GDM1 (cell line): ENCODE measurements at regions not wholly inside any gene's neighbourhood (a gene's known extent, or its start where the extent isn't known, plus 50 kb on each side); places are given as distances from the start of the nearest gene placed in this dataset.
"Not testable (repeated sequence)": the region's sequence is repeated elsewhere in the genome, so short reads cannot be mapped to it uniquely, and the experiment has no call there.

ENCODE experiments used
- DNase-seq: peaks from one replicate; lab custom pipeline; 2025; lab: John Stamatoyannopoulos, UW

DNA sequence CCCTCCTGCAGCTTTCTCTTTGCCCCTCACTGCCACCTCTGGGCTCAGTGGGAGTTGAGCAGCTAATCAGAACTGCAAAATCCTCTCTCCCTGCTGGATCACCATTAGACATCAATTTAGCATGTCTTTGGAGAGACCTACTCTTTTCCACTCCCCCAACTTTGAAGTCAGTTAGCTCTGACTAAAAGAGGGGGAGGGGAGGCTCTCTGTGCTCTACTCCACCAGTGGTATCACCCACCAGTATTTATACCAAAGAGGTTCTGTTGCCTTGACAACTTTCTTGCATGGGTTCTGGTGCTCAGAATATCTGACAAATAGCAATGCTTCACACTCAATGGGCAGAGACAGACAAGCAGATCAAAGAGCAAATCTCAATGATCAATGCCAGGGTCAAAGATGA lies 146.2 kb upstream of the ROPN1 start:
- no peak for DNase-seq

DNA sequence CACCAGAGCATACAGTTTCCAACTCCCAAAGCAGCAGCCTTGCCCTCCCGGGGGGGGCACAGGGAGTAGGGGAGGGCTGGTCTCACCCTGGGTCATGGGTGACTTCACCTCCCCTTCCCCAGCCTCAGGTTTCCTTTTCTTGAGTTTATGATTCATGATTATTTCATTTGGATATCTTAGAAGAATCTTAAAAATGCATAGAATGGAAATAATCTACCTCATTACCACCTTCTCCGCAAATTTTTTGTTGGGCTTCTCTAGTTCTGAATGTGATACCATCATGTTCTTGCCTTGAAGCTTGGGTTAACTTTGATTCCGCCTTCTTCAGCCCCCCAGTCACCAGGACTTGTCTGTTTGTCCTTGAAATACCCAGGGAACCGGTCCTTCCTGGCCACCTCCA lies 148.8 kb upstream of the ROPN1 start:
- no peak for DNase-seq

DNA sequence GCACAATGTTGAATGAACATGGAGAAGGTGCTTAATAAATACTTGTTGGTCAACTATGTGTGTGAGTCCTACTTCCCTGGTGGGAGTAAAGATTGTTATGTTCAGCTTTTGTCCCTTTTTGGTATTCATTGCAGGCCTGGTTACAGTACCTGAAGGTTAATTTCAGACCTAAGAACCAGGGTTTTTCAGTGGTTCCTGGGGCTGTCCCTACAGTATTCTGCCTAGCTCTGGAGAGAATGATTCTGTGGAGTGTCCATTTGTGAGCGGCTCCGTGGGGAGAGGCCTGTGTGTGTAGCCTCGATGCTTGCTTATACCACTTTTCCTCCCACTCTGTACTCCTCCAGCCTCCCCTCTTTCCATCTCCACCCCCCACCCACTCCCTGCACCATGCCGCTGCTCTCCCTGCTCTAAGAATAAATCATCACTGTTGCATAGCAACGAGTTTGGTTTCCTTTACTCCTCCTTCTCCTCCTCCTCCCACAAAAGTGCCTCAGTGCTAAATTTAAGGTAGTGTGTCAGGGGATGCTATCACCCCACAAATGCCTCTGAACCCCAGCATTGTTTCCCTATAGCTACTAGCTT lies 150.6 kb upstream of the ROPN1 start:
- no peak for DNase-seq

DNA sequence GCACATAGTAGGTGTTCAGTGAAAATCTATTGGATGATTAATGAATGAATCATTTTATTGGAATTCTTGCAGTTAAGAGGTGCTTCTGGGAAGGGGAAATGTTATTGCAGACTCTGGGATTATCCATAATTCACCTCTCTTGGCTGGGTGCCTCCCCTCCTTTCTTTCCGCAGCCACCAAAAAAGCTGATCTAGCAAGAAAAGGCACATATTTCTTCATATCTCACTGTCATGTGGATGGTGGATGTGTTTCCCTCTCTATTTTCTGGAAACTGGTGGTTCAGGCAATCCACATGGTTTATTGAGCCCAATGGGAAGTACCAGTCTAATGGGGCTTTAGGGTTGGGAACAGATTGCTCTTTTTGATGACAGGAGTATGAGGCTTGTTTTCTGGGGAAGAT lies 151.1 kb upstream of the ROPN1 start:
- no peak for DNase-seq

DNA sequence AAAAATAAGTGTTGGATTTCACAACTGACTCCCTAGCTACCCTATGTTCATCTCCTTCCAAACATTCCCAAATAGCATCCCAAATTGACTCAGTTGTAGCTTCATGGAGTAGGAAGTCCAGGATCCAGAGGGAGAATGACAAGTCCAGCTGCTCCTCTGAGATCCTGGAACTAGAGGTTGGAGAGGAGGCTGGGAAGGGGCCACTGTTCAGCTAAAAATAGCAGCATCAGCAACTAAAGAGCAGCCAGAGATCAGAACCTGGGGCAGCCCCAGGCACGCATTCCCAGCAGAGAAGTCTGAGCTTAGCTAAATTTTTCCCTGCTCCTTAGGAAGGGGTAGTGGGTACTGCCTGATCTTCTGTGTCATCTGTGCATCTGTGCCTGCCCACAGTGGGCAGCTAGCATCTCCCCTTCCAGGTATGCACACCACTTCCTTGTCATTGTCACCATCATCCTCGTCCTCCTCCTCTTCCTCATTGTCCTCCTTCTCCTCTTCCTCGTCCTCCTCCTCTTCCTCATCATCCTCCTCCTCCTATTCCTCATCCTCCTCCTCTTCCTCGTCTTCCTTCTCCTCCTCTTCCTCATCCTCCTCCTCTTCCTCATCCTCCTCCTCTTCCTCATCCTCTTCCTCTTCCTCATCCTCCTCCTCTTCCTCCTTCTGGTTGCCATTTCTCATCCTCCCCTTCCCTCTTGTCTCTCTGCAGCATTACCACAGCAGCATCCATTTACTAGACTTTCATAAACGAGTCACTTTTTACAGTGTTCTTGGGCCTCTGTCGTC lies 152.3 kb upstream of the ROPN1 start:
- no peak for DNase-seq

DNA sequence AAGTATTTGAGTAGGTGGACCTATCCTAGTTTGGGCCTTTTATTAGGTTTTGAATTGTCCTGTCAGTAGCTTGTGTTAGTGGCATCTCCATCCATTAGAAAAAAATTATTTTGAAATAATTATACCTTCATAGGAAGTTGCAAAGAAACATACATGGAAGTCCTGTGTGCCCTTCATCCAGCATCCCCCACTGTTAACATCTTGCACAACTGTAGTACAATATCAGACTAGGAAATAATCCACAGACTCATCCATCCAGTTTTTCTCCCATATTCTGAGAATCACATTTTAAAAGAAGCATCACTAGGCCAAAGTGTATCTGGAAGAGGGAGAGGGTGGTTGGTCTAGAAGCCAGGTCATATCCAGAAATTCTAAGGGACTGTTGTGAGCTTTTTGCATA lies 155.5 kb upstream of the ROPN1 start:
- DNase-seq: no peak

DNA sequence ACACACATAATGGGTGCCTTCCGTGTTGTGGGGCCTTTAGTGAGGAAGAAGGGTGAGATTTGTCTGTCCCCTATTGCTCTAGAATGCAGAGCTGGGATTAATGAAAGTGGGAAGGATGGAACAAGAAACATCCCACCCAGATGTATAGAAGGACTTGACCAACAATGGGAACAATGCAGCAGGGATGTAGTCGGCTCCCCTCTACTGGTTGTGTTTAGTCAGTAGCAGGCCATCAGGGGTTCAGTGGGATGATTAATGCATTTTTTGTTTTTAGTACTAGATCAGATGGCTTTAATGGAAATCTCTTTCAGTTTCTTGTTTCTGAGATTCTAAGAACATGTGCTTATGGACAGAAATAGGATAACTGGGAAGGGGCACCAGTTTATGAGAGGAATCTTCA lies 156.0 kb upstream of the ROPN1 start:
- no peak for DNase-seq

DNA sequence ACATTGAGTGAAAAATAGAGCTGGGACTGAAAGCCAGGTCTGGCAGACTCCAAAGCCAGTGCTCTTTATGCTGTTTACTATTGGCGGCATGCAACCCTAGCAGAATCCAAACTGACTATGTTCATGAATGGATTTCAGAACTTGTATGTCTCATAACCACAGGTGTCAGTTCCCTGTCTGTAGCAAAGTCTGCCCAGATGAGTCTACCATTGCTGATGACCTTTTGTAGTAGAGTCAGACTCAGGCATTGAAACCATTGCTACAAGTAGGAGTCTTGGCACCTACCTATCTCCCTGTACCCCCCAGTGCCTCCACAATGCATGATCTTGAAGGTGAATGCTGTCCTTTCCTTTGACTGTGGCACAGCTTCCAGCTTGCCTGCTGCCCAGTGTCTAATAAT lies 157.2 kb upstream of the ROPN1 start:
- DNase-seq: no peak

DNA sequence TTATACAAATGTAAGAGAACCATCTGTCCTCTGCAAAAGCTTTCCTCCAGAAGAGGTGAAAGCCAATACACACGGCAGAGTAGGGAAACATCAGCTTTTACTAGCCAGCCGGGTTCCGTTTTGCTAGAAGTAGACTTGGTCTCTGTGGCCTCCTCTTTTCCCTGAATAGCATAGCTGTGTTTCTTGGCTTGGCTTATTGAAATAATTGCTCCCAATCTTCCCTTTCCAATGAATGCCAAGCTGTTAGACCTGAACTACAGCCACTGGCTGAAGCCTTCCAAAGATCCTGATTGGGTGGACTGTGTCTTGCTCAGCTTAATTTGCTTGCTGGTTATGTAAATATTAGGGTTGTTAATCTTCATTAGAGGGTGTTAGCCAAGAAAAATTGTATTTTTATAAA lies 157.8 kb upstream of the ROPN1 start:
- no peak for DNase-seq

DNA sequence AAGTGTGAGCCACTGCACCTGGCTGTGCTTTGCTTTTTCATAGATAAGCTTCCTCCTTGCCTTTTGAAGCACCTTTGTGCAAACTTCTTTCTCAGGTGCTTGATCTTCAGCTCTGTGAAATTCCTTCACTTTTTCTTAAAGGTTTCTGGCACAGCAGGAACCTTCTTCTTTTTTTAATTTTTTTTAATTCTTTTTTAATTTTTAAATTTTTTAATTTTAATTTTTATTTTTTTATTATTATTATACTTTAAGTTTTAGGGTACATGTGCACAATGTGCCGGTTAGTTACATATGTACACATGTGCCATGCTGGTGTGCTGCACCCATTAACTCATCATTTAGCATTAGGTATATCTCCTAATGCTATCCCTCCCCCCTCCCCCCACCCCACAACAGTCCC lies 161.0 kb upstream of the ROPN1 start:
- not testable (repeated sequence) for DNase-seq

DNA sequence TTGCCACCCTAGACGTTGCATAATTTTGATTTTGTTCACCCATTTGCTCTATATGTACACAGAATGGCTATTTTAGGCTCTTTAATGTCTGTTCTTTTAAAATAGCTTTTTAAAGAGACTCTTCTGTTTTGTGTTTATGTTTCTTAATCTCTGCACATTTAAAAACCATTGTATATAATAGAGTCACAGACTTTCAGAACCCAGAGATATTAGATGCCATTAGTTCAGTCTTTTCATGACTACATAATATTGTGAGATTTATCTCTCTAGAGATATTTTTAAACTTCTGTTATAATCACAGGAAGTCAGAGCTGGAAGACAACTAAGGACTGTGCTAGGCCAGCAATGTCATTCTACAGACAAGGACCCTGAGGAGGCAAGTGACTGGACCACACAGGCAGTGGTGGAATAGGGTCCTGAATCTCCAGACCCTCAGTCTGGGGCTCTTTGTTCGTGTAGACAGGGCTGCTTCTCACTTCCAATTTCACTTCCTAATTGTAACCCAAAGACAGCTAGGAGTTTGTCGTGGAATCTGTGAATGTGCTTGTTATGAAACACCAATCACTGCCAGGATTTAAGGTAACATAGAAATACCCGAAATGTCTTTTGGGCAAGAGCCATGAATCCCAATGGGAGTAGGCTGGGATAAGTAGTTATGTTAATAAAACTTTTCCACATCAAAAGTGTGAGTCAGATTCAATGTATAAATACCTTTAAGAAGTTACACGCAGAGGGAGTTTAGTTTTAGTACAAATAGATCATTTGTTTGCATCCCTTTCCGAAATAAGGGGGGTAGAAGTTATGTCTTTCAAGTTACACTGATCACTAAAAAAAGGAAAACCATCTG lies 165.2 kb upstream of the ROPN1 start:
- DNase-seq: no peak

DNA sequence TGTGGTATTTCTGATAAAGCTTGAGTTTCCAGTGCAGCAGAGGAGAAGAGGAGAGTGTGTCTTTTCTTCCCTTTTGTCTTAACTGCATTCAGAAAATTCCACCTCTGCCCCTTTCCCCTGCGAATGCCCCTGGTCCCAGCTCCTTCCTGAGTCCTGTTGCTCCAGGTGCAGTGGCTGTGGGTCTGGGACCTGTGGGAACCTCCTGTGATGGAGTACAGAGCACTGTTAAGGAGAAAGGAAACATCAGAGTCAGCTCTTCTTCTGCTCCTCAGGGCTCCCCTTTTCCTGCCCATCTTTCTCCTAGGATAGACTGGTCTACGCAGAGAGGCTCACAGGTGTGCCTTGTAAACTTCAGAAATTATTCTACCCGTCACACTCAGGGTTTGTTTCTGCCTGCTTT lies 165.8 kb upstream of the ROPN1 start:
- no peak for DNase-seq

DNA sequence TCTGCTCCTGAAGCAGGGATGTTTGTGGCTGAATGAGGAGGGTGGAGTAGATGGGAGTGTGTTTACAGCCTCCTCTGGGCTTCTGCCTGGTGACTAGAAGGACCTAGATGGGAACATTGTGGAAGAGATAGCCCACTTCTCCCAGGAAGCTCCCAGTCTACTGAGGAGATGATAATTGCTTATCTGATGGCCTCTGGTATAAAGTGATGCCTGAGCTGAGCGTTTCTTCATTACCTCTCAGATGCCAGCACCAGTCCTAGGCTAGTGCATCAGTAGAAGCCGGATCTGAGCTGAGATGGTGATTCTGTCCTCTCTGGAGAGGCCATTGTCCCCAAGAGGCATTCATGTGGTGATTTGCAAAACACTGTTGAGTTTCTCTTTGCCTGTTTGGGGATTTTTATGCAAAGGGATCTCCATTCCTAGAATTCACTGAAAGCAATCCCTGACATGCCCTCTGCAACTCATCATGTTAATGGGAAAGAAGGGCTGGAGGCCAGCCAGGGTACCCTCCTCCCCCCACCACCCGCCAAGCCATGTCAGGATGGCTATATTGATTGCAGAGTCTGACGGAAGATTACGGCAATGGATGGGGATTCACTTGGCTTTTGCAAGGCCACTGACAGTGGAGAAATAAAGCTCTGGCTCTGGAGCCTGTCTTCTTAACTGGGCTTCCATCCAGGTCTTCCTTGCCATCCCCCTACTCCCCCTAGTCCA lies 166.4 kb upstream of the ROPN1 start:
- DNase-seq: no peak

DNA sequence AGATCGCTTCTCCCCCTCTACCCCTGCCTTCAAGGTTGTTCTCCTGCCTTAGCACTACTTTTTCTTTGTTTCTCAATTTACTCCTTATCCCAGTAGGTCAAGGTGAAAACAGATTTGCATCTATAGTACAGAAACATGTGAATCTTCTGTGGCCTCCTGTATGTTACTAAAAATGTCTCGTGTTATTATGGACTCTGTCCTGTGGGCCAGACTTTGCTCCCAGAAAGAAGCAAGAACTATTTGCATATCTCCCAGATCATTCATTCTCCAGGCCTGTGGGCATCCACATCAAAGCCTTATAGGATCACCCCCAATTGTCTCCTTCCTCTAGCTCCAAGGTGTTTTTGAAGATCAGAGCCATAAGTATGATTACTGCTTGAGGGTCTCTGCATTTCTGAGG lies 169.5 kb upstream of the ROPN1 start:
- DNase-seq: no peak

DNA sequence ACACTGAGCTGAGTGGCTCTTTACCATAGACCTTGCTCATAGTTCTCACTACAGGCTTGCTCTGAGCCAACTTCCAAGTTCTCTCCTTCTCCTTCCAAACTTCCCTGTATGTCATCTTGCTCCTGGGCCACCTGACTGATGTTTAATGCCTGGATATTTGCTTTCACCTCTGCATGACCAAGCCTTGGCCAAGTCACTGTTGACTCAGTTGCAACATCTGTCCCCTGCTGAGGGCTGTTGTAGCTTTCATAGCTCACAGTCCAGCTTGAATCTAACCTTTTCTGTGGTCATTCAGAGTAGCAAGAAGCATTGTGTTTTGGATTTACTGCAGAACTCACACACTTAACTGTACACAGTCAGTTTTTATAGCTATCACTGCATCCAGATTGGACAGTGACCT lies 171.8 kb upstream of the ROPN1 start:
- DNase-seq: no peak

DNA sequence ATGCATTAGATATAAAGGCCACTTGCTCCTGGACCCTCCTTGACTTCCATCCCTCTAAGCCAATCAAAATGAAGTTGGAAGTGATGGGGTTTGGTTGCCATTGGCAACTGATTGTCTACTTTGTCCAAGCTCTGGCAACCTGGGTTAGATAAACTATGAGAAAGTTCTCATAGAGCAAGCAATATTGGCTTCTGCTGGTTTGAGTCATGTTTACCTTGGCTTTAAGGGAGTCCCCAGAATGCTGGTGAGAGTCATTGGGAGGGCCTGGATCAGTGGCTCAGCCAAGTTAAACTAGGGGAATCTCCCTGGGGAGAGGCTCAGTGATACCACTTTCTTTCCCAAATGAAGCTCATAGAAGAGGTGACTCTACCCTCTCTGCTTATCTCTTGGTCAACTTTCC lies 176.3 kb upstream of the ROPN1 start:
- DNase-seq: no peak

DNA sequence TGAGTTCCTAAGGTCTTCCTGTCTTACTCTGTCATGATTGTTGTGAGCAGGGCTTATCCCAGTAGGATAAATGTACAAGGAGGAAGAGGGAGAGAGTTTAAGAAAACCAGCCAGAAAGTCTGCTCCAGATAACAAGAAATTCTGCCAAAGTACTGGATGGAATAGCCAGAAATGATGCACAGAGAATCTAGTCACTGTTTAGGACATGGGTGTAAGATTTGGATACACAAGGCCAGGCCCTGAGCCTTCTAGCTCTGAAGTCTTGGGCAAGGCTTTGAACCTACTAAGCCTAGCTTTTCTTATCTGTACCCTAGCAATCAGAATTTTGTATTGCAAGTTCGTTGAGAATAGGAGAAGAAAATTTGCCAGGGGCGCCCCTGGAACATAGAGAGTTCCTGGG lies 180.4 kb upstream of the ROPN1 start:
- DNase-seq: no peak

DNA sequence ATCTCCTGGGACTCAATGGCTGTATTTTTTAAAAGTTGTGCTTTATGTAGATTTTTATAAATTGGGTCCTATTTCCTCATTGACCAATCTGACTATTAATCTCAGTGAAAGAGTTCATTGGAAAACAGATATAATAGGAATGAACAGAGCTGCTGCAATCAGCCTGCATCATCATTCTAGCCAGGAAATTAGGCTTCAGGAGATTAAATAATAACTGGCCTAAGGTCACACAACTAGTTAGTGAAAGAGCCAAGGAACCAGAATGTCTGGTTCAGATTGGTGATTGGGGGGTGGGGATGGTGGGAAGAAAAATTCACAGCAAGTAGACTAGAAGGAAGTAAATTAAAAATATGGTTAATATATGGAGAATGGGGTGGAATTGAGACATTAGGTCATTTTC lies 180.9 kb upstream of the ROPN1 start:
- DNase-seq: no peak

DNA sequence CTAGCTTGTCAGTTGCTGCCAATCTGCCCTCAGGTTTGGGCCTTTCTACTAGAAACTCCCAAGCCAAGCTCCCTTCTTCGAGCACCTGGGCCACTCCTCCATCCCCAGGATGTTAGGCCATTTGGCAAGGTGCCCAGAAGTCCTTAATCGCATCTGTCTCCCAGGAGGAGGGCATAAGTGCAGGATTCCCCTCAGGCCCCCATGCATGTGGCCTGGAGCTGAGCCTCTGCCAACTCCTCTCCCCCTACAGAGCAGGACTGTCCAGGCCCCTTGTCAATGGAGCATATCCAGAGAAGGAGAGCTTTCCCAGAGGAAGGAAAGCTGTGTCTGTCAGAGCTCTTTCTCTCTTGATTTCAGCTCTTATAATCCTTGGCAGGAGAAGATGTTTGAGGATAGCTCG lies 182.6 kb upstream of the ROPN1 start:
- no peak for DNase-seq

DNA sequence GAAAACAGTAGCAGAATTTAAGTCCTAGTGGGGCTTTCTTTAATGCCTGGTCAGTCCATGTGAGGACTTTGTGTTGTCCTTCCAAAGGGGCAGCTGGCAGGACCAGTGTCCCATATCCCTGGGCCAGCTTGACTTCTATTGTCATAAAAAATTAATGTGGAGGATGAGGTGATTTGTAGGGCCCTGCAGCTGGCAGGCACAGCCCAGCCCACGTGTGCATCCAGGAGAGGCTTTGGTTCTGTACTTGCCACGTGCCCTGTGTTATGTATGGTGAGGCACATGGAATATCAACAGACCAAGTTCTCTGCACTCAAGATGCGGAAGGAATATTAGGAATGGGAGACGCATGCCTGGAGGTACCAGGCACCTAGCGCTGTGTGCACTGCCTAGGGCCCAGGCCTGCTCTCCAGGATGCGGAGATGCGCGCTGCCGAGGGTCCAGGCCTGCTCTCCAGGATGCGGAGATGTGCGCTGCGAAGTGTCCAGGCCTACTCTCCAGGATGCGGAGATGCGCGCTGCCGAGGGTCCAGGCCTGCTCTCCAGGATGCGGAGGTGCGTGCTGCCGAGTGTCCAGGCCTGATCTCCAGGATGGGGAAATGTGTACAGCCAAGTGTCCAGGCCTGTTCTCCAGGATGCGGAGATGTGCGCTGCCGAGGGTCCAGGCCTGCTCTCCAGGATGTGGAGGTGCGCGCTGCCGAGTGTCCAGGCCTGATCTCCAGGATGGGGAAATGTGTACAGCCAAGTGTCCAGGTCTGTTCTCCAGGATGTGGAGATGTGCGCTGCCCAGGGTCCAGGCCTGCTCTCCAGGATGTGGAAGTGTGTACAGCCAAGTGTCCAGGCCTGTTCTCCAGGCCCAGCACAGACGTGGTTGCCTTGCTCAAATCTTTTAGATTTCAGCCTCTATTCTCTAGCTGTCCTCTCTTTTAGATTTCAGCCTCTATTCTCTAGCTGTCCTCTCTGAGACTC lies 183.3 kb upstream of the ROPN1 start:
- DNase-seq: no peak

DNA sequence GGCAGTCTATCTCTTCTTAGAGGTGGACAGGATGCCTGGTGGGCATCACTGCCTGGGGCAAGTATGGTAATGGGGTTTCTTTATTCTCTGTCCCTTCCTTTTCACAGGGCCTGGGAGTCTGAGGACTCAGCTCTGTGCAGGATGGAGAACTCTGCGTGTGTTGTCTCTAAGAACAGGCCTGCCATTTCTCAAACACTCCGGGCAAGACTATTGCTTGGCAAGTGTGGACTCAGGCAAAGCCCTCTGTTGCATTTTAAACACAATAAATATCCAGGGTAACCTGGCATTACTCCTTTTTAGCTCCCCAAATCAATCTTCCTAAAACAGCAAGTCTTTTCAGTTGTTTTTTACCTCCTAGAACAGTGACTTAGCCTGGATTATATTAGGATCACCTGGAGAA lies 185.1 kb upstream of the ROPN1 start:
- DNase-seq: no peak
